ENCODE measurements at regions not wholly inside any gene's neighbourhood (a gene's known extent, or its start where the extent isn't known, plus 50 kb on each side); places are given as distances from the start of the nearest gene placed in this dataset.
A peak's percentile ranks its signal among the peaks of the same experiment; 100 is the strongest.
"Not testable (repeated sequence)": the region's sequence is repeated elsewhere in the genome, so short reads cannot be mapped to it uniquely, and the experiment has no call there.

DNA sequence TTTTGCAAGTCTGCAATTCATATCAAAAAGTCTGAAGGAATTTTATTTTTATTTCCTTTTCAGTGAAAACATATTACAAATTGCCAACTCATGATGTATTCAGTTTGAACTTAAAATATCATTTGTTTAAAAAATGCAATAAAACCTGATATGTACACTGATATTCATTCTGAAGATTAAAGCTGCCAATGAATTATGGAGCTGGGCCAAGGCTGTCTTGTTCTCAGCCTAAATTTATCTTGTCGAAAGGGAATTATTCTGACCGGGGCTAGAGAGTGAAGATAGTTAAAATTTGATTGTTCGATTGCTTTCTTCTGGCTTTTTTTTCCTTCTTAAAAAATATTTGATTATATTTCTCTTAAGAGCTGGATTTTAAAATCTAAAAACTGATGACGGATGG is 54.0 kb upstream of the RBFOX1 start:
- H3K4me3 ChIP-seq (ENCODE audit: low read length) = no peak overlapping the region
- no peak for DNase-seq (ENCODE audit: low read depth, low spot score)

DNA sequence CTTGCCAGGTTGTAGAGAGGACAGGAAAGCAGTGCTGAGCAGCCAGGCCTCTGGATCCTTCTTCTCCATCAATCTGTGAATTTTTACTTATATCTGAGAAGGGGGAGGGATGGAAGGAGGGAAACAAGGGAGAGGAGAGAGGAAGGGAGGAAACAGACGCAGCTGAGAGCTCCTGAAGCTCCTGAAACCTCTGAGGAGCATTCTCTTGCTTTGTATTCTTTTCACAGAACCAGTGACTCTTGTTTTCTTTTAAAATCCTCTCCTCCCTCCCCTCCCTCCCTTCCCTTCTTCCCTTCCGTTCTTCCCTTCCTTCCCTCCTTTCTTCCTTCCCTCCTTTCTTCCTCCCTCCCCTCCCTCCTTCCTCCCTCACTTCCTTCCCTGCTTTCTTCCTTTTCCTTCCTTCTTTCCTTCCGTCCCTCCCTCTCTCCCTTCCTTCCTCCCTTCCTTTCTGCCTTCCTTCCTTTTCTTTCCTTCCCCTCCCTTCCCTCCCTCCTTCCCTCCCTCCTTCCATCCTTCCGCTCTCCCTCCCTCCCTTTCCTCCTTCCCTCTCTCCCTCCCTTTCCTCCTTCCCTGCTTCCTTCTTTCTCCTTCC is 60.0 kb upstream of the RBFOX1 start:
- H3K4me3 ChIP-seq (ENCODE audit: low read length) = no peak overlapping the region
- no peak for DNase-seq (ENCODE audit: low read depth, low spot score)

DNA sequence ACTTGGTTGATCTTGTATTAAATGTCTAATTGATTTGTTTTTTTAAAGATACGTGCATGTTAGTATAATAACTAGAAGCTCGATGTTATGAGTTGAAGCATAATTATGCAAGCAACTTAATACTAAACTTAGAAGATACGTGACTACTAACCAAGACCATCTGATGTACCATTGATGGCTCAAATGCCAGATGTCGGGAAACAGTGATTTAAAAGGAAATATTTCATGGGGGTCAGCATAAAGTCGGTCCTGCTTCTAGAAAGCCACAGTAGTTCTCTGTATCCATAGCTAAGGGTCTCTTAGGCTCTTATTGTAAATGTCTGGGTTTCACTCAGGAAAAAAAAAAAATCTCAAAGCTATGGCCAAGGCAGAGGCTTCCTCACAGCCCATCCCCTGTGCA is 61.2 kb upstream of the RBFOX1 start:
- no peak for DNase-seq (ENCODE audit: low read depth, low spot score)
- H3K4me3 ChIP-seq (ENCODE audit: low read length) = no peak overlapping the region

- H3K4me3 ChIP-seq (ENCODE audit: low read length) = no peak overlapping the region
- DNase-seq (ENCODE audit: low read depth, low spot score) = no peak
These were observed 61.8 kb upstream of the RBFOX1 start for GRCh38 chr16:7270823-7271222.

- H3K4me3 ChIP-seq (ENCODE audit: low read length) = no peak overlapping the region
- no peak for DNase-seq (ENCODE audit: low read depth, low spot score)
These were observed 62.6 kb upstream of the RBFOX1 start for GRCh38 chr16:7270006-7270405.

- peak; percentile 29 for DNase-seq (ENCODE audit: low read depth, low spot score)
These were observed 64.5 kb upstream of the RBFOX1 start for GRCh38 chr16:7268182-7268581.

GRCh38 chr16:7257016-7257415 is 75.6 kb upstream of the RBFOX1 start:
- no peak overlapping the region for H3K4me3 ChIP-seq (ENCODE audit: low read length)
- no peak for DNase-seq (ENCODE audit: low read depth, low spot score)

More at GRCh38 chr16:7268182-7268581, 64.5 kb upstream of the RBFOX1 start:
- H3K4me3 ChIP-seq (ENCODE audit: low read length) = no peak overlapping the region

DNA sequence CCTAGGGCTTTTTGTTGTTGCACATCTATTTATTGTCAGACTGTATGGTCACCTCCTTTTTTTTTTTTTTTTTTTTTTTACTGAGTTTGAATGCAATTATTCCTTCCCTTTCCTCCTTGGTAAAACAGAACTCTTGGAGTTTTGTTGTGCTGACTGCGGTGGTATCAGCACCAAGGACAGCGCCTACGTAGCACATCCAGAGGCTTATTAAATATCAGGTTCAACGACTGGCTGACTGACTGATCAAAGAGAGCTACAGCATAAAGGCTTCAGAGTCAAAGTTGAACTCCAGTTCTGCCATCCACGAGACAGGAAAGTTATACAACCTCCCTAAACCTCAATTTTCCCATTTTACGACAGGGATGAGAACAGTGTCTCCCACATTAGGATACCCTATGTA is 86.1 kb upstream of the RBFOX1 start:
- peak; percentile 21 for DNase-seq (ENCODE audit: low read depth, low spot score)

GRCh38 chr16:7239547-7239946 is 93.1 kb upstream of the RBFOX1 start:
- no peak overlapping the region for H3K4me3 ChIP-seq (ENCODE audit: low read length)
- DNase-seq (ENCODE audit: low read depth, low spot score) = no peak

More for the DNA sequence above, 86.1 kb upstream of the RBFOX1 start:
- H3K4me3 ChIP-seq (ENCODE audit: low read length) = no peak overlapping the region

DNA sequence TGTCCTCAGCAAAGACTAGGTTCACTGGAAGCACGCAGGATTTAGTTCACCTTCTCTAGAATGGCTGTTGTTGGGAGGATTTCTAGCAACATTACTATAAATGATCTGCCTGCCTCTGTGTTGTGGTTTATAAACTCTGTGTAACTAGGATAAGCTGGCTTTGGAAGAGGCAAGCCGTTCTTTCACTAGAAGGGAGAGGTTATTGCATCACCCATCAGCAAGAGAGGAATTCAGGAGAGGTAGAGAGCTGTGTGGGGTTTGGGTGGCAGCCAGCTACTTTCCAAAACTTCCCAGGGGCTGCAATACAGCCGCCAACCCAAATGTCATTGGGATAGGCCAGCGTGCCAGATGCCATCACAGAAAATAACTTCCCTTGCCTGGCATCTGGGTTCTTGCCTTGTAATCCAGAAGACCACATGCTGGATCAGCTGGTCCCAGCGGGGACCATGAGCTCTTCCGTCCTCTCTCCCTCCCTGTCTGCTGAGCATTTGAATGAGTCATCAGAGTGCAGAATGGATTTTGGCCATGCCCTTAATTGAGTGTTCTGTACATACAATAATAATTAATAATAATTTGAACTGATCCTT is 95.7 kb upstream of the RBFOX1 start:
- DNase-seq (ENCODE audit: low read depth, low spot score) = no peak
- no peak overlapping the region for H3K4me3 ChIP-seq (ENCODE audit: low read length)

- no peak for DNase-seq (ENCODE audit: low read depth, low spot score)
- no peak overlapping the region for H3K4me3 ChIP-seq (ENCODE audit: low read length)
These were observed 98.7 kb upstream of the RBFOX1 start for GRCh38 chr16:7233975-7234374.

GRCh38 chr16:7231762-7232161 is 100.9 kb upstream of the RBFOX1 start:
- DNase-seq (ENCODE audit: low read depth, low spot score) = no peak
- H3K4me3 ChIP-seq (ENCODE audit: low read length) = no peak overlapping the region

- DNase-seq (ENCODE audit: low read depth, low spot score); H3K4me3 ChIP-seq (ENCODE audit: low read length): not testable (repeated sequence)
These were observed 103.0 kb upstream of the RBFOX1 start for GRCh38 chr16:7229433-7230218.

GRCh38 chr16:7227229-7227721 is 105.4 kb upstream of the RBFOX1 start:
- H3K4me3 ChIP-seq (ENCODE audit: low read length) = no peak overlapping the region
- no peak for DNase-seq (ENCODE audit: low read depth, low spot score)

GRCh38 chr16:7221157-7221556 is 111.5 kb upstream of the RBFOX1 start:
- no peak for DNase-seq (ENCODE audit: low read depth, low spot score)
- no peak overlapping the region for H3K4me3 ChIP-seq (ENCODE audit: low read length)

GRCh38 chr16:7218936-7219335 is 113.7 kb upstream of the RBFOX1 start:
- no peak for DNase-seq (ENCODE audit: low read depth, low spot score)
- no peak overlapping the region for H3K4me3 ChIP-seq (ENCODE audit: low read length)

- no peak for DNase-seq (ENCODE audit: low read depth, low spot score)
- H3K4me3 ChIP-seq (ENCODE audit: low read length) = no peak overlapping the region
These were observed 114.8 kb upstream of the RBFOX1 start for GRCh38 chr16:7217797-7218196.

- no peak for DNase-seq (ENCODE audit: low read depth, low spot score)
- H3K4me3 ChIP-seq (ENCODE audit: low read length) = no peak overlapping the region
These were observed 115.9 kb upstream of the RBFOX1 start for GRCh38 chr16:7216719-7217118.

GRCh38 chr16:7211781-7212180 is 120.9 kb upstream of the RBFOX1 start:
- no peak overlapping the region for H3K4me3 ChIP-seq (ENCODE audit: low read length)
- no peak for DNase-seq (ENCODE audit: low read depth, low spot score)

GRCh38 chr16:7209598-7209997 is 123.0 kb upstream of the RBFOX1 start:
- DNase-seq (ENCODE audit: low read depth, low spot score) = no peak
- H3K4me3 ChIP-seq (ENCODE audit: low read length) = no peak overlapping the region

All from Jurkat, Clone E6-1 (cell line).